IPS-20b (cell line): ENCODE measurements at regions not wholly inside any gene's neighbourhood (a gene's known extent, or its start where the extent isn't known, plus 50 kb on each side); places are given as distances from the start of the nearest gene placed in this dataset.

Source experiments
- H3K27ac ChIP-seq: one replicate; pipeline ENCODE4 v1.5.1; 2013; ENCODE audit warnings: low read length
- H3K27me3 ChIP-seq: 2 replicates; pipeline ENCODE4 v1.6.1; 2013; ENCODE audit warnings: mild to moderate bottlenecking, low read length, inconsistent platforms; ENCODE audit not compliant: insufficient read depth
- H3K36me3 ChIP-seq: 2 replicates; pipeline ENCODE4 v1.6.1; 2013; ENCODE audit warnings: low read depth, mild to moderate bottlenecking, inconsistent platforms, low read length, moderate library complexity; ENCODE audit not compliant: insufficient read depth
- H3K4me1 ChIP-seq: 2 replicates; pipeline ENCODE4 v1.6.1; 2013; ENCODE audit warnings: mild to moderate bottlenecking, control low read depth, inconsistent platforms, low read length, moderate library complexity; ENCODE audit not compliant: insufficient read depth
- H3K4me3 ChIP-seq: 2 replicates; pipeline ENCODE4 v1.5.1; 2013; ENCODE audit warnings: mild to moderate bottlenecking, low read length, inconsistent platforms
- H3K9ac ChIP-seq: 2 replicates; pipeline ENCODE4 v1.6.1; 2013; ENCODE audit warnings: low read depth, mild to moderate bottlenecking, inconsistent platforms, low read length, moderate library complexity
- H3K9me3 ChIP-seq: 2 replicates; pipeline ENCODE4 v1.6.1; 2013; ENCODE audit warnings: mild to moderate bottlenecking, low read depth, low read length, inconsistent platforms; ENCODE audit not compliant: insufficient read depth

DNA sequence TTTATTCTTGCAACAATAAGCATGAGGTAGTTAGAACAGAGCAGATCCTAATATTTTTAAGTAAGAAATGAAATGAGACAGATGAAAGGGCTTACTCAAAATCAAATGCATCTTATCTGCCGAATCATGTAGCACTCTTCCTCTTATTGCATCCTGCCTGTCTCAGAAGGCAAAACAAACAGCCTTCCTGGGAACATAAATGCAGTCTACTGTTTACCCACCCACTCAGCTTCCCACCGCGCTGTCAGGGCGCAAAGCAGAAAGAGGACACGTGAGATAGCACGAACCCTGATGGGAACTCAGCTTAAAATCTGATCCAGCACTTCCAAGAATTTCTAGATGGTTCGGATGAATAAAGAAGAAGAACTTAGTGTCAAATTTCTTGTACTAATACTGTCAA is 114.4 kb upstream of the CDK1 start:
- H3K36me3 ChIP-seq = no peaks in the 10 kb centered on the region
- no peak overlapping the region for H3K27ac ChIP-seq
- H3K4me3 ChIP-seq = no peak overlapping the region
- peaks cover 28% of the 10 kb centered on the region for H3K4me1 ChIP-seq
- no peaks in the 10 kb centered on the region for H3K27me3 ChIP-seq
- H3K9ac ChIP-seq = no peak overlapping the region
- H3K9me3 ChIP-seq = no peaks in the 10 kb centered on the region

DNA sequence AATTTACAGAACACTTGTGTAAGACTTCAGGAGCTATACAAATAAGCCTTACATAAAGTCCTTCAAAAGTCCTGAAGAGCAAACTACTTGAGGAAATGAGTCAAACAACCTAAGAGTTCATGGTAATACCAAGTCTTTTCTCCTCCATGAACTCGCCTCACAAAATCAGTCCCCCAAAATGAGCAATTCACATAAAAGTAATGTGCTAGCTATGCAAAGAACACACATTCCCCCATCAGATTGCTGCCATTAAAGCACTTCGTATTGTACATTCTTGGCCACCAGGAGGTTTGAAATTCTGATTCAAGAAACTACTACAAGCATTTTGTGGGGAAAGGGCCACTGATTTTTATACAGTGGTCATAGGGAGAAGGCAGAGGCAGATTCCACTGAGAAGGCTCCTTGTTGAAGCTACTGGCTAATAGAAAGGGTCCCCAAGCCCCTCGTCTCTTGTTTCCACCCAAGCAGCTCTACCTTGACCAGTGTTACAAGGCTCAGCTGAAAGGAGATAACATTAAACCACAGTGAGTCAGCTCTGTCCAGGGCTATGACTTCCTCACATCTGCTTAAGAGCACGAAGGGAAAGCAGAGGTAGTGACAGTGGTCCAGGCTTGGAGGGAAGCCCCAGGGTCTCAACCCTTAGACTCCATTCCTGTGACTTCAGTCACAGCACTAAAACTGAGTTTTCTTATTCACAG is 115.2 kb upstream of the CDK1 start:
- Histone ChIP-seq H3K9ac (no peak overlapping the region), H3K4me3 (no peak overlapping the region), H3K27ac (no peak overlapping the region), H3K4me1 (peaks cover 28% of the 10 kb centered on the region), H3K27me3 (no peaks in the 10 kb centered on the region), H3K36me3 (no peaks in the 10 kb centered on the region), H3K9me3 (0 out of 2 replicates have a peak, but pooled peaks cover 3% of the 10 kb centered on the region)

DNA sequence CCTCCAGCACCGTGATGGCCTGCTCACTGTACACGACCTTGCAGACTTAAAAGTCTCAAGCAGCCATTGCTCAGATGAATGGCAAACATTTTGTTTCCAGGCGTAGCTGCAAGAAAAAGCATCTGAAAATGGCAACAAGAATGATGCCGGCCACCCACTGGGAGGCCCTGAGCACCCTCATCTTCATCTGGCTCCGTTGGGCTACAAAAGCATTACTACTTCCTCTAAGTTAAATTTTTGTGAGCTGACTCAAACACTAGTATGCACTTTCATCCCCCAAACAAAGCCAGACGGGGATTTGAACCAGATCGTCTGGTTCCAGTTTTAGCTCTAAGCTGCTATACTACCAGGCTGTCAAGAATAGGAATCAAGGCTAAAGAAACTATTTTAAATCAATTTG is 116.6 kb upstream of the CDK1 start:
- Histone ChIP-seq H3K27ac (no peak overlapping the region), H3K9me3 (0 out of 2 replicates have a peak, but pooled peaks cover 3% of the 10 kb centered on the region), H3K4me3 (no peak overlapping the region), H3K27me3 (no peaks in the 10 kb centered on the region), H3K36me3 (no peaks in the 10 kb centered on the region), H3K9ac (no peak overlapping the region), H3K4me1 (peaks cover 28% of the 10 kb centered on the region)

DNA sequence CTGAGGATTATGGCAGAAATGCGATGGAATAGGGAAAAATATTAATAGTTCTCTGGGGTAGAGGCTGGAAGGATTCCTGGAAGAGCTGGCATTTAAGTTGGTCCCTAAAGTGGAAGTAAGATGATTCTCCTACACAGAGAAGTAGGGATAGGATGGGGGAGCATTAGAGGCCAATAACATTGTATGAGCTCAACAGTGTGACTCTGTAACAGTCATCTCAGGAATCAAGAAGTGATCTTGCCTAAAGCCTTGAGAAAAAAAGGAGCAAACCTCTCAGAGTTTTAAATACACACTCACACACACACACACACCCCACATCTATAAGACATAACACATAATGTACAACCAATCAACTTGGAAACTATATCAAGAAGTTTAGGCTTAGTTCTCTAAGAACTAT is 117.7 kb upstream of the CDK1 start:
- Histone ChIP-seq H3K27me3 (no peaks in the 10 kb centered on the region), H3K9ac (no peak overlapping the region), H3K36me3 (no peaks in the 10 kb centered on the region), H3K9me3 (0 out of 2 replicates have a peak, but pooled peaks cover 3% of the 10 kb centered on the region), H3K27ac (no peak overlapping the region), H3K4me1 (peaks cover 28% of the 10 kb centered on the region), H3K4me3 (no peak overlapping the region)

DNA sequence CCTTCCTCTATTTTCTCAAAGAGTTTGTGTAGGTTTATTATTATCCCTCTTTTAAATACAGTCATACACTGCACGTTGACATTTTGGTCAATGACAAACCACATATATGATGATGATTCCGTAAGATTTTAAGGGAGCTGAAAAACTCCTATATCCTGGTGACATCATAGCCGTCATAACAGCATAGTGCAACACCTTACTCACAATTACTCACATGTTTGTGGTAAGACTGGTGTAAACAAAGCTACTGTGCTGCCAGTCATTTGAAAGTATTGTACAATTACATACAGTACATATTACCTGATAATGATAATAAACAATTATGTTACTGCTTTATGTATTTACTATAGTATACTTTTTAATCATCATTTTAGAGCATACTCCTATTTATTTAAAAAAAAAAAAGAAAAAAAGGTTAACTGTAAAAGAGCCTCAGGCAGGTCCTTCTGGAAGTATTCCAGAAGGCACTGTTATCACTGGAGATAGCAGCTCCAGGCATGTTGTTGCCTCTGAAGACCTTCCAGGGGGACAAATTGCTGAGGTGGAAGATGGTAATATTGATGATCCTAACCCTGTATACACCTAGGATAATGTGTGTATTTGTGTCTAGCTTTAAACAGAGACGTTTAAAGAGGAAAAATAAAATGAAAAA is 123.3 kb upstream of the CDK1 start:
- Histone ChIP-seq H3K9ac (no peak overlapping the region), H3K27ac (no peak overlapping the region), H3K36me3 (no peaks in the 10 kb centered on the region), H3K27me3 (no peaks in the 10 kb centered on the region), H3K4me3 (no peak overlapping the region), H3K4me1 (peaks cover 11% of the 10 kb centered on the region), H3K9me3 (0 out of 2 replicates have a peak, but pooled peaks cover 3% of the 10 kb centered on the region)

DNA sequence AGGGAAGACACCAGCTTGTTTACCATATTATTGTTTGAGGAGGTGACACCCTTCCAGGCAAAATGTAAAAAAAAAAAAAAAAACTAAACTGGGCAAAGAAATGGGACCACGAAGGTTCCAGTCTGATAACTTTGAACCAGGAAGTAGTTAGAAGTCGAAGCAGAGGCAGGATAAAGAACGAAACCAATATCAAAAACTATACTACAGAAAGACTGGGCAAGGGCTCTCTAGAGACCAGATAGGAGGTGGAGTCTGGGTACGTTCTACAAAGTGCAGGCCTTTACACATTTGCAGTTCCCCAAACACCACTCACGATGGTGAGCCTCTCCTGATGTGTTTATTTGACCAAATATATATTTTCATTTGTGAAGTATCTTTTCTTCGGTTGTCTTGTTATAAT is 125.7 kb upstream of the CDK1 start:
- Histone ChIP-seq H3K9ac (no peak overlapping the region), H3K9me3 (no peaks in the 10 kb centered on the region), H3K27ac (no peak overlapping the region), H3K27me3 (no peaks in the 10 kb centered on the region), H3K4me3 (no peak overlapping the region), H3K36me3 (no peaks in the 10 kb centered on the region), H3K4me1 (peaks cover 20% of the 10 kb centered on the region)

DNA sequence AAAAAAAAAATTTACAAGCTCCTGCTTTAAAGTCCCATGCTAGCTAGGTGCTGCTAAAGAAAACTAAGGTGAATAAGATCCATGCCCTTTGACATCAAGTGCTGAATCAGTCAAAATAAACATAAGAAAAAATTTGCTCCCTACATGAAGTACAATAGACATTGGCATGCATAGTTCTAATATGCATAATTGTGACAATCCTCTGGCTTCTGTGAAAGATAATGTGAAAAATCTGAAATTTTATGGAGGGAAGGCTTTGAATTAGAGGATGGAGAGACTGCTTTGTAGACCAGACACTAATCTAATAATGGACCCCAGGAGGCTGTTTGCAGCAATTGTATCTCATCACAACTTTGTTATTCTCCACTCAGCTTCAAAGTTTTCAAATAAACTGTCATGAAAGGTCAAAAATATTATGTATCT is 127.9 kb upstream of the CDK1 start:
- Histone ChIP-seq H3K4me1 (peaks cover 20% of the 10 kb centered on the region), H3K4me3 (no peak overlapping the region), H3K9ac (no peak overlapping the region), H3K36me3 (no peaks in the 10 kb centered on the region), H3K27me3 (no peaks in the 10 kb centered on the region), H3K27ac (peak overlapping the region; percentile 55), H3K9me3 (no peaks in the 10 kb centered on the region)

DNA sequence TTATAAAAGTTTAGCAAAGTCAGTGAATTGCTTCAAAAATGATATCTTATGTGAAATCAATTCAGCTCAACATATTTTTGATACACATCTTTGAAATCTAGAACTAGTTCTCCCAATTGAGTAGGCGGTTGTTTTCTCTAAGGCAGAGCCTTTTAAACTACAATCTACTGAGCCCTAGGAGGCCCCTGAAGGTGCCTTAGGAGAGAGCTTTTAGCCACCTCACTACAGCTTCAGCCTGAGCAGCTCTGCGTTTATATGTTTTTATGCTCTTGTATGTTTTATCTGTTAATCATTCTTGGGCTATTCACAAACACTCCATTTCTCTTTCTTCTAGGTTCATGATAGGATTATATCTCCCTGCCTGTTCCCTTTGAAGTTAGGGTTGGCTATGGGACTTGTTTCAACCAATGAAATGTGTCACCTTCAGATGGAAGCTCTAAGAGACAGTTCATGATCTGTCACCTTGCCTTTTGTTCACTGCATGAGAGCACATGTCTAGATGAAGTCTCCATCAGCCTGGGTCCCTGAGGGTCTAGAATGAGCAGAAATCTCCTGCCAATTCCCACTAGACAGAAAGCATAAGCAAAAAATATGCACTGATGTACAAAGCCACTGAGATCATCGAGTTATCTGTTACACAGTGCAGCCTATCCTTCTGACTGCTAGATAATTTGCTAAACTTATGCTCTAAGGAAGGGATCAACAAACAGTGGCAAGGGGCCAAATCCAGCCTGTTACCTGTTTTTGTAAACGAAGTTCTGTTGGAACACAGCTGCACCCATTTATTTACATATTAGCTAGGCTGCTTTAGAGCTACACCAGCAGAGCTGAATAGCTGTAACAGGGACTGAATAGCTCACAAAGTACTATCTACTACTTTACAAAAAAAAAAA is 128.5 kb upstream of the CDK1 start:
- Histone ChIP-seq H3K4me3 (no peak overlapping the region), H3K27ac (no peak overlapping the region), H3K27me3 (no peaks in the 10 kb centered on the region), H3K36me3 (no peaks in the 10 kb centered on the region), H3K4me1 (peaks cover 20% of the 10 kb centered on the region), H3K9ac (no peak overlapping the region), H3K9me3 (no peaks in the 10 kb centered on the region)

DNA sequence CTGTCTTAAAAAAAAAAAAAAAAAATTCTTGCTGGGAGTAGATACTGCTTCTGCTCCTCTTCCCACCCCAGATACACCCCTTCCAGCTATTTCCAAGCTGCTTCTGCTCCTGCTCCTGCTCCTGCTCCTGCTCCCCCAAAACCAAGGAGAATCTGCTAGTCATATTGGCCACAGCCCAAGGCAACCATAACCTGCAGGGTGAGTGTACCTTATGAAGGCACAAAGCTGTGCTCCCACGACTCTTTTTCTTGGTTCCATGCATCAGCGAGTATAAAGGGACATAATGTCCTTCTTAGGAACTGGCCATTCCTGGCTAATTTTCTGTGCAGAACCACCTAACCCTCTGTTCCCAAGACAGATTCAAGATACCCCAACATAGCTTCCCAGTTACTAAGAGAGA is 129.5 kb upstream of the CDK1 start:
- H3K4me1 ChIP-seq = peaks cover 20% of the 10 kb centered on the region
- H3K27ac ChIP-seq = no peak overlapping the region
- no peaks in the 10 kb centered on the region for H3K9me3 ChIP-seq
- H3K9ac ChIP-seq = no peak overlapping the region
- H3K36me3 ChIP-seq = no peaks in the 10 kb centered on the region
- no peaks in the 10 kb centered on the region for H3K27me3 ChIP-seq
- no peak overlapping the region for H3K4me3 ChIP-seq

DNA sequence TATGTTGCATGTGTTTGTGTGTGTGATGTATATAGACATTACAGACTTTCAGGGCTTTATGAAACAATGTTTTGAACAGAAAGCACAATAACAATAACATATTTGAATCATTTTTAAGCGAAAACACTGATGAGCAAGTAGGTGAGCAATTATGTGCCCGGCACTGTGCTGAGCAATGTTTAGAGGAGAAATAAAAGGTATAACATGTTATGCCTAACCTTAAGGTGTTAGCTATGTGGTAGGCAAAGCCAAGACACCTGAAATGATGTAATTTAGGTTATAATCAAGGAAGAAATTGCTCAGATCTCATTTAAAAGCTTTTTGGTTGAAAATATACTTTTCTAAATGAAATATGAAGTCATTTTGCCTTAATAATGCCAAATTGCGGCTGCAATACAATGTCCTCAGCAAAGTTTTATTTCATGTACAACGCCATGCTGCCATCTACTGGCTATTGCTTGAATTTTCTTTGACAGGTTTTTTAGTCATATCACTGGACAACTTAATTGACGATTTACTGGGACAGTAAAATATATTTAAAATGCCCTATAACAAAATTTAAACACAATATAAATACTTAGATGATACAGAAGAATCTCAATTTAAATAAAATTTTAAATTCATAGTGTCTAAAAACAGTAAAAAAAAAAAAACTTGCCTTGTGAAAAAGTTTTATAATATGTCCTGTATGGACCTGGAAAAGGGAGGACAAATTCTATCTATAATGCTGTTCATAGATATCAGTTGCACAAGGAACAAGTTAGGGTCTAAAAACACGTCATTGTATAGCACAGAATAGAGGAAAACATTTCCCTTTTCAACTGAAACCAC is 131.1 kb upstream of the CDK1 start:
- Histone ChIP-seq H3K4me1 (peaks cover 20% of the 10 kb centered on the region), H3K36me3 (no peaks in the 10 kb centered on the region), H3K27ac (no peak overlapping the region), H3K27me3 (no peaks in the 10 kb centered on the region), H3K9me3 (no peaks in the 10 kb centered on the region), H3K9ac (no peak overlapping the region), H3K4me3 (no peak overlapping the region)

DNA sequence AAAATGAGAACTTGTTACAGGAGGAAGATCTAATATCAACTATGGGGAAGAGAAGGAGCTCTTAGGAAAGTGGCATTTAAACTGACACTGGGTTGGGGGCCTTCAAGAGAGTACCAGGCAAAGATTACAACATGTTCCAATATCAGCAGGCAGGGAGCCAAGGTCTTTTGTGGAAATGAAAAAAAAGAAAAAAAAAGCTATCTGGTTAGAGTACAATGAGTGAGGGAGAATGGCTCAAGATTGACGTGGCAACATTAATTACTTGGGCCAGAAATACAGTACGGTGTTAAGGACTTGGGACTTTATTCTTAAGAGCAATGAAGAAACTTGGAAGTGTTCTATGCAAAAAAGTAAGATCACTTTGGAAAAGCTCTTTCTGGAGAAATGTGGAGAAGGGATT is 132.3 kb upstream of the CDK1 start:
- Histone ChIP-seq H3K9ac (no peak overlapping the region), H3K27ac (no peak overlapping the region)

More for the DNA sequence above, 132.3 kb upstream of the CDK1 start:
- H3K36me3 ChIP-seq = no peaks in the 10 kb centered on the region
- H3K27me3 ChIP-seq = no peaks in the 10 kb centered on the region
- H3K4me1 ChIP-seq = peaks cover 16% of the 10 kb centered on the region
- H3K4me3 ChIP-seq = no peak overlapping the region
- no peaks in the 10 kb centered on the region for H3K9me3 ChIP-seq
